MM.1S (cell line): ENCODE measurements at regions not wholly inside any gene's neighbourhood (a gene's known extent, or its start where the extent isn't known, plus 50 kb on each side); places are given as distances from the start of the nearest gene placed in this dataset.

ENCODE experiments used
- DNase-seq: peaks from one replicate; pipeline ENCODE4 v3.0.0-alpha.2; 2015
- H2AFZ ChIP-seq: fragments of 300-600 bp; sonication (generic); 2 replicates; pipeline ENCODE4 v1.6.0; 2016; ENCODE audit warnings: antibody characterized with exemption, low read length
- H3F3A ChIP-seq: fragments of 300-600 bp; sonication (generic); 2 replicates; pipeline ENCODE4 v1.6.1; 2016; ENCODE audit warnings: mild to moderate bottlenecking, antibody characterized with exemption, low read length, moderate library complexity, mixed read lengths; ENCODE audit not compliant: insufficient read depth
- H3K27ac ChIP-seq: fragments of 300-600 bp; sonication (generic); 2 replicates; pipeline ENCODE4 v1.5.1; 2016; ENCODE audit warnings: mild to moderate bottlenecking, low read length
- H3K27me3 ChIP-seq: fragments of 300-600 bp; sonication (generic); replicated peaks from 2 replicates; pipeline ENCODE4 v1.6.0; 2016; ENCODE audit warnings: low read length; ENCODE audit not compliant: insufficient read depth
- H3K36me3 ChIP-seq: fragments of 300-600 bp; sonication (generic); replicated peaks from 2 replicates; pipeline ENCODE4 v1.6.1; 2016; ENCODE audit warnings: mild to moderate bottlenecking, low read length, mixed read lengths; ENCODE audit not compliant: insufficient read depth
- H3K4me1 ChIP-seq: fragments of 300-600 bp; sonication (generic); 2 replicates; pipeline ENCODE4 v1.6.1; 2016; ENCODE audit warnings: low read length, mixed read lengths
- H3K4me2 ChIP-seq: fragments of 300-600 bp; sonication (generic); 2 replicates; pipeline ENCODE4 v1.6.0; 2016; ENCODE audit warnings: low read depth, low read length
- H3K4me3 ChIP-seq: fragments of 300-600 bp; sonication (generic); 2 replicates; pipeline ENCODE4 v1.5.1; 2016; ENCODE audit warnings: low read length, mixed read lengths
- H3K79me2 ChIP-seq: fragments of 300-600 bp; sonication (generic); 2 replicates; pipeline ENCODE4 v1.6.1; 2016; ENCODE audit warnings: mixed run types, low read length, mixed read lengths
- H3K9ac ChIP-seq: fragments of 300-600 bp; sonication (generic); 2 replicates; pipeline ENCODE4 v1.6.1; 2016; ENCODE audit warnings: low read length, mixed read lengths
- H3K9me2 ChIP-seq: fragments of 300-600 bp; sonication (generic); replicated peaks from 2 replicates; pipeline ENCODE4 v1.6.1; 2016; ENCODE audit warnings: mild to moderate bottlenecking, low read length, mixed read lengths; ENCODE audit not compliant: insufficient read depth
- H3K9me3 ChIP-seq: fragments of 300-600 bp; sonication (generic); replicated peaks from 2 replicates; pipeline ENCODE4 v1.6.1; 2016; ENCODE audit warnings: mild to moderate bottlenecking, low read length, mixed read lengths; ENCODE audit not compliant: insufficient read depth
- H4K20me1 ChIP-seq: fragments of 300-600 bp; sonication (generic); 2 replicates; pipeline ENCODE4 v1.6.1; 2016; ENCODE audit warnings: mild to moderate bottlenecking, low read length, moderate library complexity, mixed read lengths; ENCODE audit not compliant: insufficient read depth
- CTCF ChIP-seq: fragments of 300-600 bp; sonication (generic); IDR thresholded peaks from 2 replicates; pipeline ENCODE4 v1.5.1; 2016; ENCODE audit warnings: antibody characterized with exemption, low read length, mixed read lengths
- EZH2 ChIP-seq: fragments of 300-600 bp; sonication (generic); optimal IDR thresholded peaks from 2 replicates; pipeline ENCODE3; 2017; ENCODE audit warnings: low read depth, mild to moderate bottlenecking, antibody characterized with exemption, low read length, mixed read lengths
- EZH2phosphoT487 ChIP-seq: fragments of 300-600 bp; sonication (generic); IDR thresholded peaks from 2 replicates; pipeline ENCODE4 v1.6.1; 2018; ENCODE audit warnings: antibody characterized with exemption, low read length

GRCh38 chr13:53160211-53160610 lies 131.6 kb downstream of the OLFM4 start:
- Histone ChIP-seq H3K9me2 (no peaks in the 10 kb centered on the region), H3K4me2 (no peak overlapping the region), H3K4me3 (no peak overlapping the region), H4K20me1 (no peaks in the 10 kb centered on the region), H2AFZ (no peak overlapping the region), H3K27me3 (no peaks in the 10 kb centered on the region), H3K79me2 (no peaks in the 10 kb centered on the region), H3K9me3 (no peaks in the 10 kb centered on the region), H3K4me1 (0 out of 2 replicates have a peak, but pooled peaks cover 2% of the 10 kb centered on the region), H3F3A (no peaks in the 10 kb centered on the region), H3K36me3 (no peaks in the 10 kb centered on the region), H3K9ac (no peak overlapping the region), H3K27ac (no peak overlapping the region)
- no peak for TF ChIP-seq EZH2
- no peak for TF ChIP-seq CTCF
- TF ChIP-seq EZH2phosphoT487 = no peak
- no peak for DNase-seq

GRCh38 chr13:53161251-53161650 lies 132.6 kb downstream of the OLFM4 start:
- Histone ChIP-seq H3K27ac (no peak overlapping the region), H3F3A (no peaks in the 10 kb centered on the region), H3K4me2 (no peak overlapping the region), H3K9ac (no peak overlapping the region), H3K9me2 (no peaks in the 10 kb centered on the region), H3K9me3 (no peaks in the 10 kb centered on the region), H3K79me2 (no peaks in the 10 kb centered on the region), H3K36me3 (no peaks in the 10 kb centered on the region), H2AFZ (no peak overlapping the region), H3K4me3 (no peak overlapping the region), H3K4me1 (no peaks in the 10 kb centered on the region), H3K27me3 (no peaks in the 10 kb centered on the region), H4K20me1 (no peaks in the 10 kb centered on the region)
- no peak for DNase-seq
- TF ChIP-seq CTCF (no peak), EZH2 (no peak), EZH2phosphoT487 (no peak)

- Histone ChIP-seq H3K9ac (no peak overlapping the region), H3K36me3 (no peaks in the 10 kb centered on the region), H3F3A (no peaks in the 10 kb centered on the region), H4K20me1 (no peaks in the 10 kb centered on the region), H3K27me3 (no peaks in the 10 kb centered on the region), H3K9me3 (no peaks in the 10 kb centered on the region), H3K79me2 (no peaks in the 10 kb centered on the region), H2AFZ (no peak overlapping the region), H3K4me1 (no peaks in the 10 kb centered on the region), H3K9me2 (no peaks in the 10 kb centered on the region), H3K4me3 (no peak overlapping the region), H3K27ac (no peak overlapping the region), H3K4me2 (no peak overlapping the region)
- DNase-seq = no peak
- TF ChIP-seq EZH2phosphoT487 (no peak), CTCF (no peak), EZH2 (no peak)
Measured at GRCh38 chr13:53165261-53165660, 136.6 kb downstream of the OLFM4 start.

- H3F3A ChIP-seq = no peaks in the 10 kb centered on the region
- no peak overlapping the region for H3K9ac ChIP-seq
- H3K9me3 ChIP-seq = no peaks in the 10 kb centered on the region
- H3K4me1 ChIP-seq = no peaks in the 10 kb centered on the region
- no peak for DNase-seq
- no peaks in the 10 kb centered on the region for H3K79me2 ChIP-seq
- no peaks in the 10 kb centered on the region for H3K27me3 ChIP-seq
- no peak overlapping the region for H3K4me3 ChIP-seq
- H3K36me3 ChIP-seq = no peaks in the 10 kb centered on the region
- no peak for TF ChIP-seq EZH2phosphoT487
- TF ChIP-seq CTCF = no peak
- TF ChIP-seq EZH2 = no peak
- H2AFZ ChIP-seq = no peak overlapping the region
- H4K20me1 ChIP-seq = no peaks in the 10 kb centered on the region
- no peaks in the 10 kb centered on the region for H3K9me2 ChIP-seq
- no peak overlapping the region for H3K4me2 ChIP-seq
- no peak overlapping the region for H3K27ac ChIP-seq
Measured at GRCh38 chr13:53167561-53167960, 138.9 kb downstream of the OLFM4 start.
